CD4-positive, alpha-beta T cell treated with Interleukin-15 for 1 hour (primary cell): ENCODE measurements at regions not wholly inside any gene's neighbourhood (a gene's known extent, or its start where the extent isn't known, plus 50 kb on each side); places are given as distances from the start of the nearest gene placed in this dataset.

ENCODE experiments used
- DNase-seq: peaks from one replicate; pipeline ENCODE4 v3.0.0-alpha.2; 2020

DNA sequence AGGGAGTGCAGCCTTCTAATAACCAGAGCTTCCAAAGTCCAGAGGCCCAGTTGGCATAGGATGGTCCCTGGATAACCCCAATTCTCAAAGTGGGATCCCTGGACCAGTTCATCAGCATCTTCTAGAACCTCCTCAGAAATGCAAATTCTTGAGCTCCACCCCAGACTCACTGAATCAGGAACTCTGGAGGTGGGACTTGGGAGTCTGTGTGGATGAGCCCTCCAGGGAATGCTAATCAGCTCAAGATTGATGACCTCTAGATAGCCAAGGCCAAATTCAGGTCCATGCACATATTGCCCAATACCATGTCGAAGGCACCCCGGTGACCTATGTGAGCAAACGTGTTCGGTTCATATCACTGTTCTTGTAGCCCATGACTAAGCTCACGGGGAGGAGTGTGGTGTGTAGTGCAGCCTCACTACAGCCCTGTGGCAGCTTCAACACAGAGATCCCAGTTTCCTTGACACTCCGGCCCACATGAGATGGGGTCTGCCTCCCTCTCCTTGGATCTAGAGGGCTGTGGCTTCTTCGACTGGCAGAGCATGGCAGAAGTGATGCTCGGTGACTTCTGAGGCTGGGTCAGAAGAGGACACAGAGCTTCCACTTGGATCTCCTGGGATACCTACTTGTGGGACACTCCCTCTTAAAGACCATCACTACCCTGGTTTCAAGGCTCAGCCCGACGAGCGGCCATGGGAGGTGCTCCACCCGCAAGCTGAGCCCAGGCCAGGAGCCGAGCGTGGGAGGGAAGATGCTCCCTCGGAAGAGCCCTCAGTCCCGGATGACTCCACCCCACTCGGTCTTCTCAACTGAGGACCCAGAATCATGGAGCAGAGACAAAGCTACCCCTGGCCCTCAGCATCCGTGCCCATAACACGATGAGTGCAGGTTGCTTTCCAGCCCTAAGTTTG, 151.1 kb upstream of the CST7 start:
- no peak for DNase-seq

DNA sequence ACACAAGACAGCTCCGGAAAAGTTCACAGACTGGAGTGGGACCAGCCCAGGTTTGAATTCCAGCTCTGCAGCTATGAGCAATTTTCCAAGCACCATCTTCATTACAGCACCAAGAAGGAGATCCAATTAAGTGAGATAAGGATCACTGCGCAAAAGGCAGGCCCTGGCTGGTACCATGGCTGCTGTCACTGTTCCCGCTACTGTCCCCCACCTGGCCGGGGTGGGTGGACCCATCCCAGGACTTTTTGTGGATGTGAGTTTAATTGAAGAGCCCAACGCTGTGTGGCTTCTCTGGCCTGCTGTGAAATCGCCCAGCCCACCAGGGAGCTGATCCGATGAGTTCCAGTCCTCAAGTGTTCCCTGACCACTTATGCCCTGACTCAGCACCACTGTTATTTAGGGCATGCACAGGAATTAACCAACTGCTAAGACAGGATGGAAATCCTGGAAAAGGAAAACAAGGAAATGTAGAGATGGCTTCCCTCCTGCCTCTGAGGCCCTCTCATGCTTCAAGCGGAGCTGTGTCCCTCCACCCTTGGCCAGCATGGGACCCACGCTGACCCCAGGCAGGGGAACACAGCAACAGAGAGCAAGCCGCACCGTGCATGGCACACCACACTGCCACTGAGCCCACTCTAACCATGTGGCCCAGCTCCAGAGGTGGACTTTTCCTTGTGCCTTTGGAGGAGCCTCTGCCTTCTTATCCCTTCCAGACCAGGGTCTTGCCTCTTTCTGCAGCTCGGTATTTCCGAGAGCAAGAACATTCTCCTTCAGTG, 150.0 kb upstream of the CST7 start:
- DNase-seq: no peak

DNA sequence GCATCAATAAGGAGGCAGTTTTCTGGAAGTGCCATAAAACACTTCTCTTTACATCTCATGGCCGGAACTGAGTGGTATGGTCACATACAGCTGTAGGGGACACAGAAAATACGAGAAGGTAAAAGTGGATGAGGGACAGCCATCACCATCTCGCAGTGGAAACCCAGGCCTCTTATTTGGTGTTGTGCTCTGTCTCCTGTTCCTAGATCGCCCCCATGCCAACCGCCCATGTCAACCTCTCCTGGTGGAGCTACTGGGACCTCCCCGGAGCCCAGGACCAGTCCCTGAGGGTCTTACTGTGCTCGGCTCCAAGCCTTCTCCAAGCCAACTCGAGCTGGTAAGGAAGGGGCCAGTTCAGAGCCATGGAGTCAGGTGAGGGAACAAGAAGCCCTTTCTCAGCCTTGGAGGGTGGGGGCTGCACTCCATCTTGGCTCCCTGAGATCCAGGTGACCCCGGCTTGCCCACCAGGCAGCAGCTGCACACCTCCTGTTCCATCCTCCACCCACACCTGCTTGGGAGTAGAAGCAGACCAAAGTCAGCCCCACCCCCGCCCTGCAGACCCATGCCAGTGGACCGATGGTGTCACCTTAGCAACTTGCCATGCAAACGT, 149.0 kb upstream of the CST7 start:
- DNase-seq: no peak

DNA sequence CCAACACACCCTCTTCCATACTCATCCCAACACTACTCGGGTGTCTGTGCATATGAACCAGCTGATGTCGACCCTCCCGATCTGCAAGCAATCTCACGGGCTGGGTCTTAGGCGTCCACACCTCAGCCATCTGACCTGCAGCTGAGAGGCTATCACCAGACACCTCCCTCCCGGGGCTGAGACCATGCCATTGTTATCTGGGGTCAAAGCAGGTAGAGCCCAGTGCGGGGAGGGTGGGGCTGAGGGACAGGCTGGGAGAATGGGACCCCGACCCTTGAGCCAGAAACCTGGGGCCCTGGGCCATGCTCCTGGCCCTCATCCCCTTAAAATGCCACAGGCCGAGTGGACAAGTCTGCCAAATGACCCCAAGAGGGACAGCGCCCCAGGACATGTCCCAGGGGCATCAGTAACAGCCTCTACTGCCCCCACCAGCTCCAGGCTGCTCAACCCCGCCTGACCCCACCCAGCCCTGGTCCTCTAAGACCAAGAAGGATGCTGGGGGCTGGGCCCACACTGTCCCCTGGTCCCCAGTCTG, 146.7 kb upstream of the CST7 start:
- no peak for DNase-seq

DNA sequence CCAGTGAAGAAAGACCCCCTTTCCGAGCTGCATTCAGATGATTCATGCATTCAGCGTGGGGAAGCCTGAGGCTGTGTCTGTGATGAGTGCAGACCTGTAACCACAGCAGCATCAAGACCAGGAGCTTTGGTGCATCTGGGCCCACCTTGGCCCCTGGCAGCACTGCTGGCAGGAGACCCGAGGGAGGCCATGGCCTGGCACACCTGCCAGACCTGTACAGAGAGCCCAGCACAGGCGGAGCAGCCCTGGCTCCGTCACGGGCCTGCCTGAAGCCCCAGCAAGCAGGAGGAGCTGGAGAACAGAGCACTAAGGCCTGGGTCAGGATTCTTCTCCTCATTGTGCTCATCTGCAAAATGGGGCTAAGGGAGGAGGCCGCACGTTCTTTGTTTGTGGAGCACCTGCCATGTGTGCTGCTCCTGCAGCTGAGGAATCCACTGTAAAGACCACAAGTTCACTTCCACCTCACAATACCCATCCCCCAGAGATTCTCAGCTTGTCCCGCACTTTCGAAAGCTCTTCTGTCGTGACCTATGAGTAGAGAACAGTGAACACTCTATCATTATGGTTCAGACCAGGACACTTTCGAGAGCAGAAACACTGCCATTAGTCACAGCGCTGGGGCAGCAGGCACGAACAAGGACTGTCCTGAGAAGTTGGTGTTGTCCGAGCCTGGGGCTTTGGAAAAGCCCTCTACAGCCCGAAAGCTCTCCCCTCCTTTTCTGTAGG, 144.4 kb upstream of the CST7 start:
- DNase-seq: no peak

DNA sequence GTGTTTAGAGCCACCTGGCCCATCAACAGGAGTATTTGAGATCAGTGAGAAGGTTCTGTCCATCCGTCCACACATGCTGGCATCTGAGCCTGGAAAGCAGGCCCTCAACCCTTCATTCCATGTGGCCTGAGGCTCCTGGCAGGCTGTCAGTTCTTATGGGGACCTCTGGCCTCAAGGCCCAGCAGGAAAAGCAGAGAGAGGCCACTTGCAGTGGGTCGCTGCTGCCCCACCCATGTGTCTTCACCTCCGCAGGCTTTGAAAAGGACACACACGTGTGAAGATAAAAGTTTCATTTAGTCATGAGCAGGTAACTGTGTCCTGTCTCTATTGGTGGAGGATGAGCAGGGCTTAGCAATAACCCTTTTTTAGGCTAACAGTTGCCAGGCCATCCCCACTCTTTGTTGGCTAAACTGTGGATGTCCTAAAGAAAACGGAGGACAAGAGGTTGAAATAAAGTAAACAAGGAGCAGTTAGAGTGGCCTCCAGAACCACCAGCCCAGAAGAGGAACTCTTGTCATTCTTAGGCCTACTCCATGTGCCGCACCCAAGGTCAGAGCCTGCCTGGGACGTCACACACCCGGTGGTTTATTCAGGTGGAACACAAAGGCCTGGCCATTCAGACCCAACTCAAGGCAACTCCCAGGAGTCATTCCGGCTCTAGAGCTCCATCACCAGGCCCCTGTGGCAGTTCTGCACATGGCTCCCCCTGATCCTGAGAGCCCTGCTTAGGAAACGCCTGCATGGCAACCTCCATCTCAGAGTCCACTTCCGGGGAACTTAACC, 143.4 kb upstream of the CST7 start:
- no peak for DNase-seq

DNA sequence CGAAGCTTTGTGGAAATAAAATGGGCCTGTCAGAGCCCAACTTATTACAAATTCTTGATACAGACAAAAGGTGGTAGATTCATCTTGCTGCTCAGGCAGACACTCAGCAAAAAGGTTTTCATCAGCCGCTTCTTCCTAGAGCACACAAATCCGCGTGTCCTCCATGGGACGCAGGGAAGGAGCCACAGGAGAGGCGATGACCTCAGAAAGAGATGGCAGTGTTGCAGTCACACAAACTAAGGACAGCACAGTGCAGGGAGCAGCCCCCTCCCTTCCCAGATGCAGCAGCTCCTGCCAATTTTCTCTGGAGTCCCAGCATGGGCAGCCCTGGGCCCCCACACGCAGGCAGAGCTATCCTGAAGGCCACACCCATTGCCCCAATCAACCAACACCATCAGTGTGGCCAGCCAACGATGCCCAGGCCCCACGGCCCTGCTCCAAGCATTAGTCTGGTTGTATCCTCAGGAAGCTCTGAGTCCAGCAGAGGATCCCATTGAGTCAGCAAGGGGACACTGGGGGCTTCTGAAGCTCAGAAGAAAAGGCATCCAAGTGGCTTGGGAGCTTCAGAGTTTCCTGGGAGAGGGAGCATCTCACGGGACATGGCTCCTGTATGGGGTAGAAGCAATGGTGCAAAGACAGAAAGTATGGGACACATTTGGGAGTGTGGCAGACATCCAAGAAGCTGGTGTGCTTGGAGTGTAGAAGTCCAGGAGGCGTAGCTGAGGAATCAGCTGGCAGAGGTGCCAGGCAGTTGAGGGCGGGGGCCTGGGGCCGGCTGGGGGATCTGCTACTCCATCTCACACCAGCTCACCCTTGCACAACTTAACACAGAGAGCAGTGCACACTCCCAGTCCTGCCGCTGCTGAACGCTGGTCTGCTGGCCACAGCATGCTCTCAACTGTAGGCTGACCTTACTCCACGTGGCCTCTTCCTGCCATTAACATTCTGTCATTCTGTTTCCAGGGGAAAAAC, 142.1 kb upstream of the CST7 start:
- no peak for DNase-seq

DNA sequence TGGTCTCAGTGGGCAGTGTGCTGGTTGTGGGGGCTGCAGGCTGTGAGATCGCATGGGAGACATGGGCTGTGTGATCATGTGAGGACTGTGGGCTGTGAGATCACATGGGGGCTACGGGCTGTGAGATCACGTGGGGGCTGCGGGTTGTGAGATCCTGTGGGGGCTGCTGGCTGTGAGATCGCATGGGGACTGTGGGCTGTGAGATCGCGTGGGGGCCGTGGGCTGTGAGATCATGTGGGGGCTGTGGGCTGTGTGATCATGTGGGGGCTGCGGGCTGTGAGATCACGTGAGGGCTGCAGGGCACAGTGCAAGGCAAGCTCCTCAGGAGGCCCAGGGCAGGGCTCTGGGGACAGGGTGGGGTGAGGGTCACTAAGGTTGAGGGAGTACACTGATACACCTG, 140.5 kb upstream of the CST7 start:
- no peak for DNase-seq

DNA sequence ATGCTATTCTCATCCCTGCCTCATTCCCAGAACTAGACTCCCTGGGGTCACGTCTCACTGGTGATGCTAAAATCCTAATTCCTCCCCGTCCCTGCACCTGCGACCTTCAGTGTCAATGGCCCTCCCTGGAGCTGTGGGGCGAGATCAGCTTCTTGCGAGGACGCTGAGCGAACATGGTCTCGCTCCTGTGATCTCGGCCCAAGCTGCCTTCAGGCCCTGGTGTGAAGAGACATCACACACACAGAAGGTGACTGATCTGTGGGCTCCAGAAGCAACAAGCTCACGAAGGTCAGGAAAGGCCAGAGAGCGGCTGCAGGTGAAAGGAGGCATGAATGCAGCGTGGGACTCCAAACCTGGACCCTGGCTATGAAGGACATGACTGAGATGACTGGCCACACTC, 139.5 kb upstream of the CST7 start:
- no peak for DNase-seq

DNA sequence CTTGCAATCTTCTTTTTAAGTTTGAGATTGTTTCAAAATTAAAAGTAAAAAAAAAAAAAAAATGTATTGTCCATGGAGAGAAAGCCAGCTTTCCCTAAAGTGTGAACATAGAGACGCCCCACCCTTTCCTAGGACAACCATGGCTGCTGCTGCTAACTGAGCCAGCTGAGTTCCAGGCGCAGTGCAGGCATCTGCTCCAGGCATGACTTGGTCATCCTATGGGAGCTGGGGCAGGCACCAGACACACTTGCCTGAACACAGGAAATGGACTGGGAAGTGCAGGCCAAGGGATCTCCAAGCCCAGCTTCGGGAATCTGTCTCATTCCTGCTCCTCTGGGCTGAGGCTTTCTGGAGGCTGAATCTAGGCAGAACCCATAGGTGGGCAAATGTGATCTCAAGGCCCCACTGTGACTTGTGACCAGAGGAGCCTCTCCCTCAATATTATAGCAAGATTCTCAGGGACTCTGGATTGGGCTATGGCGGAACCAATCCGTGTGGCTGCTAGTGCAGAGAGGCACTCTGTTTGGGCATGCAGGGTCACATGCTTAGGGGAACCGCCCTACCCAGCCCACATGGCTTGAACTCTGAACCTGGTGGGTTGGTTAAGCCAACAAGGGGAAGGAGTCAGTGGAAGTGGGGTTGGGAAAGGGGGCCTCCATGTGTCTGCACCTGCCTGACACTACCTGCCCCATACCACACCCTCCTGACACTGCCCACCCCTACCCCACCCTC, 138.2 kb upstream of the CST7 start:
- no peak for DNase-seq

DNA sequence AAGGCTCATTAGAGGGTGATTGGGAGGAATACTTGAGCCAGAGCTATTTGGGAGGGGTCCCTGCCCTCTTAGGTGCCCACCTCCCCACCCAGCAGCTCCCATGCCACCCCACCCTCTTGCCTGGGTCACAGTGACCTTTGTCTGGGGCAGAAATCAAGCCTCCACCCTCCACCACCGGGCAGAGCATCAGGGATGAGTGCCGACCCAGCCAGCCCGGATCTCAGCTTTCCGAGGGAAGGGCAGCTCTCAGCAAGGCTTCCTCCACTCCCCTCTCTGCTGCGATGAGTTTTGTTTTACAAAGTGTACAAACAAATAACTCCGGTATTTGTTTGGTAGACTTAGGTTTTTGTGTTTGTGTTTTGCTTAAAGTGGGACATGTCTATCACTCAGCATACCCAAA, 136.7 kb upstream of the CST7 start:
- DNase-seq: no peak

DNA sequence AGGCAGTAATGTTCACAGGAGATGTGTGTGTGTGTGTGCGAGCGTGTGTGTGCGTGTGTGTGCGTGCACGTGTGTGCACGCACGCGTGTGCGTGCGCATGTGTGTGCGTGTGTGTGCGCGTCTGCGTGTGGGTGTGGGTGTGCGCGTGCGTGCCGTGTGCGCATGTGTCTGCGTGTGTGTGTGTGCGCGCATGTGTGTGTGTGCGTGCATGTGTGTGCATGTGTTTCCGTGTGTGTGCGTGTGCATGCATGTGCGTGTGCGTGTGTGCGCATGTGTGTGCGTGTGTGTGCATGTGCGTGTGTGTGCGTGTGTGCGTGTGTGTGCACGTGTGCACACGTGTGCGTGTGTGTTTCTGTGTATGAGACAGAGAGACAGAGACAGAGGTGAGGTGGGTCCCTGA, 136.0 kb upstream of the CST7 start:
- no peak for DNase-seq

DNA sequence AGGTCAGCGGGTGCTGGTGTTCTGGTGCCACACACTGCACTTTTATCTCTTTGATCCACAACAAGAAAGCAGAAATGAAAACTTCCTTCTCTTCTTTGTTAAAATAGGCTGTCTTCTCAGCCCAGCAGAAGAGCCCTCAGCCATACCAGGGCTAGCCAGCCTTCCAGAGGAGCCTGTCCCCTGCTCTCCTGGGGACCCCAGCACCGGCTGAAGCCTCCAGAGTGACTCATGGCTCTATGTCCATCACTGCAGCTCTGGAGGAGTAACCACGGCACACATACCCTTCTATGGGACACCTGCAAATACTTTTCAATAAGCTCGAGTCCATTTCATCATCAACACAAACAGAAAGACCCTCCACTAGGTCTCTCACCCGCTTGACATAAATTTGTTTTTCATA, 135.6 kb upstream of the CST7 start:
- no peak for DNase-seq

DNA sequence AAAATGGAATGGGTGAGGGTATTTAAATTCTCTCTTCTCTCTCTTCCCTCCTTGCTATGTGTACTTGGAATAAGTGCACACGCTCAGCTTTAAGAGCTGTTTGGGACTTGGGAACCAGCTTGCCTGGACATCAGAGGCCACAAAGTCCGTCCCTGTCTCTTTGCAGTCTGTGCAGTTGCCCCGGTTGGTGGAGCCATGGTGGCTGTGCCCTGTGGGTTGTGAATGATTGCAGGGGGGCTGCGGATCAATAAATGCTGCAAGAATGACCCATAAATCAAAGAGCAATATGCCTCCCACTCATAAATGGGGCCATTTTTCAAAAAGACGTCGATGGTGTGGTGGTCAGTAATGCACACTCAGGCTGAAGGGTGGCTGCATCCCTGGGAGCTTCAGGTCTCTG, 135.1 kb upstream of the CST7 start:
- DNase-seq: no peak

DNA sequence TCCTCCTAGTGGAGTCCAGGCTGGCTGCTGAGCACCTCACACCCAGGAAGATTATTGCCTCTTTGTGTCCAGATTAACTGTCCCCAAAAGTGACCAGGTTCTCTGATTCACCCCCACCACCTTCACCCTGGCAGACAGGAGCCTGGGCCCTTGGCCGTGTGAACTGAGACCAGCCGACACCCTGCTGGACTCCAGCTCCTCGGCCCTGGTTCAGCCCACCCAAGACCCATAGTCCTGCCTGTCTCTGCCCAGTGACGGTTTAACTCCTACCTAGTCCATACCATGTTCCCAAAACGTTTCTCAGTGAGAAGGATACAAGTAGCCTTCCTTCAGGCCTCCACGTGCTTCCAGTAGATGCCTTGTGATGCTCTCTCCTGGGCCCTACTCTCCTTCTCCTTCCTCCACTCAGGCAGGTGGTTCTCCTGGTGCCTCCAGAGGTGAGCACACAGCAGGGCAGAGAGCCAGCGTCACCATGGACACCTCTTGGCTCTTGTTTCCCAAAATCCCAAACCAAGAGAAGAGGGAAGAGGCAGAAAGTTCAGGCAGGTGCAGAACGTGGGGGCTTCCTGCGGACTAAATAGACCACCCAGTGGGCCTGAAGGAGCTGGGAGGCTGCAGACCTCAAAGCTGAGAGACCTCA, 134.4 kb upstream of the CST7 start:
- DNase-seq: no peak

DNA sequence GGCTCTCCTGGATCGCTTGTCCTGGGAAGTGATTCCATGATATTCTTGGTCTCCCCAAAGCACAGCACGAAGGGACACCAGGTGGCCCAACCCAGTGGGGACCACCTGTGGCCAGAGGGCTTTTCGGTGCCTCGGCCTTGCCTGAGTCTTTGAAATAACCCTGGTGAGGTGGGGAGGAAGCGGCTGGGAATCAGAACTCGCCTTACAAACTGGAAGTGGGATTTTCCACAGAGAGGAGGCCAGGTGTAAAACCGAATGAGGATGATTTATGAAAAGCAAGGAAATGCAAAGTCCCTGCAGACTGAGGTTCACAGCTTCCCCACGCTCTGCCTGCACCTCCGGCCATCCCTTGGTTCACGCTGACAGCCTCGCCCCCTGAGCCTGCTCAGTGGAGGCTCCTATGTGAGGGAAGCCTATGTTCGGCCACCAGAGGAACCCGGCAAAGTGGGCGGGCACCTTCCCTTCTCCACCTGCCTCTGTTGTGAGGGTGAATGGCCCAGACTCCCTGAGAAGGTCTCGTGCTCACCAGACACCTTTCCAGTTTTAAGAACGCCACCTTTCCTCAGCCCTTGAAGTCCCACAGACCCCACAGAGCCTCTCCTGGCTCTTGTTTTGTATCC, 133.8 kb upstream of the CST7 start:
- no peak for DNase-seq

DNA sequence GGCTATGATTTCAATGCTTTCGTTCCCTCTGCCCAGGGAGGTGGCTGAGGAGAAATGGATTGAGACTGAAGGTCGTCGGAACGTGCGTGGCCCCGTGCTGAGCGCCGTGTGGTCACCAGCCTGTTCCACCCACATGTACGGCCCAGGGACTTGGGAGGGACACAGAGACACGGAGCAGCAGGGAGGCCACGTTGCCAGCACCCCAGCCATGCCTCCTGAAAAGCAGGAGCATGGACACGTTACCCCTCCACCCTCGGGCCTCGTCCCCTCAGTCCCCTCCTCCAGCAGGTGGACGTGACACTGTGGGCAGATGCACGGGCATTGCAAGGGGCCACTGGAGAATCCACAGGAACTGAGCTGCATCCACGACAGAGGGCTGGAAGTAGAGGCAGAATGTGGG, 133.1 kb upstream of the CST7 start:
- DNase-seq: no peak

DNA sequence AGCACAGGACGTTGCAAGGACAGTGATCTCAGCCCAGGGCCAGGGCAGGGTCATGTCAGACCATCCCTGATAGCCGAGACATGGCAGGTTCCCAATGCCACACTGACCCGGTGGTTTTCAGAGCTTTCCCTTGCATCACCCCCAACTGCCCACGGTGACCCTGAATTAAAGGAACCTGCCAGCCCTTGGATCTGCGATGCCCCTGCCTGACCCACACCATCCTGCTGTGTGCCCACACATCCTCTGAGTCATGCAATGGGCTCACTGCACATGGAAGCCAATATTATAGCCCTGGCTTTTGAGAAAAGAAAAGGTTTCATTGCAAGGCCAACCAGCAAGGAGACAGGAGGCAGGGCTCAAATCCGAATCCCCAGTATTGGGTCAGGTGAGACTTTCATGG, 132.6 kb upstream of the CST7 start:
- no peak for DNase-seq

DNA sequence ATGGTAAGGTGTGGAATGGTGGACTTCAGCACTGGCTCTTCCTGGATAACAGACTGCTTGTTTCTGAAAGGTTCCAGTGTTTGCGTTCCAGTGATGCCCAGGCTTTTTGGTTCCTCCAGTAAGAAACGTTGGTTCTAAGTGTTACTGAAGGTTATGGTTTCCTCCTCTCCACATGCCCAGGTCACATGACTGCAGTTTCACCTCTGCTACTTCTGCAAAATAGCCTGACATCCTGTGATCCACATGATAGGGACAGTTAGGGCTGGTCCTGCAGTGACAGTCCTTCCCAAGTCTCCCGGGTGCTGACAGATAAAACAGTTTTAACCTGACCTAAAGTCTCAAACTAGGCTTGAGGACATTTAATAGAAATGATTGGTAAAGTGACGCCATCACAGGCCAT, 132.2 kb upstream of the CST7 start:
- no peak for DNase-seq
